ENCODE measurements at regions not wholly inside any gene's neighbourhood (a gene's known extent, or its start where the extent isn't known, plus 50 kb on each side); places are given as distances from the start of the nearest gene placed in this dataset.

GRCh38 chr4:79512363-79512762 is 104.3 kb upstream of the GK2 start:
- TF ChIP-seq, protein P1, sequence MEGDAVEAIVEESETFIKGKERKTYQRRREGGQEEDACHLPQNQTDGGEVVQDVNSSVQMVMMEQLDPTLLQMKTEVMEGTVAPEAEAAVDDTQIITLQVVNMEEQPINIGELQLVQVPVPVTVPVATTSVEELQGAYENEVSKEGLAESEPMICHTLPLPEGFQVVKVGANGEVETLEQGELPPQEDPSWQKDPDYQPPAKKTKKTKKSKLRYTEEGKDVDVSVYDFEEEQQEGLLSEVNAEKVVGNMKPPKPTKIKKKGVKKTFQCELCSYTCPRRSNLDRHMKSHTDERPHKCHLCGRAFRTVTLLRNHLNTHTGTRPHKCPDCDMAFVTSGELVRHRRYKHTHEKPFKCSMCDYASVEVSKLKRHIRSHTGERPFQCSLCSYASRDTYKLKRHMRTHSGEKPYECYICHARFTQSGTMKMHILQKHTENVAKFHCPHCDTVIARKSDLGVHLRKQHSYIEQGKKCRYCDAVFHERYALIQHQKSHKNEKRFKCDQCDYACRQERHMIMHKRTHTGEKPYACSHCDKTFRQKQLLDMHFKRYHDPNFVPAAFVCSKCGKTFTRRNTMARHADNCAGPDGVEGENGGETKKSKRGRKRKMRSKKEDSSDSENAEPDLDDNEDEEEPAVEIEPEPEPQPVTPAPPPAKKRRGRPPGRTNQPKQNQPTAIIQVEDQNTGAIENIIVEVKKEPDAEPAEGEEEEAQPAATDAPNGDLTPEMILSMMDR (IDR thresholded peaks at IDR 0.05), result no peak
- no peak for TF ChIP-seq POLR2A (IDR thresholded peaks at IDR 0.05)
